22Rv1 (cell line): ENCODE measurements at regions not wholly inside any gene's neighbourhood (a gene's known extent, or its start where the extent isn't known, plus 50 kb on each side); places are given as distances from the start of the nearest gene placed in this dataset.

Source experiments
- ZFX ChIP-seq: fragments of 450-650 bp; IDR thresholded peaks from 2 replicates; pipeline ENCODE4 v1.6.1; 2017; ENCODE audit warnings: antibody characterized with exemption, borderline replicate concordance
- TF ChIP-seq, protein P1 (sequence below): fragments of 450-650 bp; IDR thresholded peaks from 2 replicates; pipeline ENCODE4 v1.5.1; 2017; ENCODE audit warnings: mild to moderate bottlenecking

DNA sequence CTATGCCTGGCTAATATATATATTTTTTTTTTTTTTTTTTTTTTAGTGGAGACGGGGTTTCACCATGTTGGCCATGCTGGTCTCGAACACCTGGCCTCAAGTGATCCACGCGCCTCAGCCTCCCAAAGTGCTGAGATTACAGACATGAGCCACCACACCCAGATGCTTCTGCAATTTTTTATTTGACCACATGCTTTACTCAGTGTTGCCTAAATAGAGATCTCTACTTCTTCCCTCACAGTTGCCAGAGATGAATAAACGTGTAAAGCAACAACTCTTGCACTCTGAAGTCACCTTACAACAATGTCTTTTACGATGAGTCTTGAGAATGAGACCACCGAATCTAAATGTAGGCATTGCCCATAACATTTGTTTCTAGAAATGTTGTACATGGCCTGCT, 107.9 kb upstream of the FRMD4A start:
- TF ChIP-seq, protein P1, sequence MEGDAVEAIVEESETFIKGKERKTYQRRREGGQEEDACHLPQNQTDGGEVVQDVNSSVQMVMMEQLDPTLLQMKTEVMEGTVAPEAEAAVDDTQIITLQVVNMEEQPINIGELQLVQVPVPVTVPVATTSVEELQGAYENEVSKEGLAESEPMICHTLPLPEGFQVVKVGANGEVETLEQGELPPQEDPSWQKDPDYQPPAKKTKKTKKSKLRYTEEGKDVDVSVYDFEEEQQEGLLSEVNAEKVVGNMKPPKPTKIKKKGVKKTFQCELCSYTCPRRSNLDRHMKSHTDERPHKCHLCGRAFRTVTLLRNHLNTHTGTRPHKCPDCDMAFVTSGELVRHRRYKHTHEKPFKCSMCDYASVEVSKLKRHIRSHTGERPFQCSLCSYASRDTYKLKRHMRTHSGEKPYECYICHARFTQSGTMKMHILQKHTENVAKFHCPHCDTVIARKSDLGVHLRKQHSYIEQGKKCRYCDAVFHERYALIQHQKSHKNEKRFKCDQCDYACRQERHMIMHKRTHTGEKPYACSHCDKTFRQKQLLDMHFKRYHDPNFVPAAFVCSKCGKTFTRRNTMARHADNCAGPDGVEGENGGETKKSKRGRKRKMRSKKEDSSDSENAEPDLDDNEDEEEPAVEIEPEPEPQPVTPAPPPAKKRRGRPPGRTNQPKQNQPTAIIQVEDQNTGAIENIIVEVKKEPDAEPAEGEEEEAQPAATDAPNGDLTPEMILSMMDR: no peak
- TF ChIP-seq ZFX: no peak
